SU-DHL-6 (cell line): ENCODE measurements at regions not wholly inside any gene's neighbourhood (a gene's known extent, or its start where the extent isn't known, plus 50 kb on each side); places are given as distances from the start of the nearest gene placed in this dataset.

Source experiments
- H2AFZ ChIP-seq: fragments of 200-600 bp; sonication (generic); 2 replicates; pipeline ENCODE4 v1.6.1; 2014; ENCODE audit warnings: low read depth, mild to moderate bottlenecking, moderate library complexity, mixed read lengths, antibody characterized with exemption, low read length; ENCODE audit not compliant: severe bottlenecking
- H3F3A ChIP-seq: fragments of 200-600 bp; shearing (Covaris generic); 2 replicates; pipeline ENCODE4 v1.6.0; 2016; ENCODE audit warnings: antibody characterized with exemption, mild to moderate bottlenecking; ENCODE audit not compliant: insufficient read depth
- H3K27ac ChIP-seq: fragments of 200-600 bp; sonication (generic); 2 replicates; pipeline ENCODE4 v1.5.1; 2016; ENCODE audit warnings: low read depth, mild to moderate bottlenecking, low read length, moderate library complexity, mixed read lengths
- H3K27me3 ChIP-seq: fragments of 200-600 bp; sonication (generic), shearing (Covaris generic); 2 replicates; pipeline ENCODE4 v1.6.0; 2014; ENCODE audit warnings: mild to moderate bottlenecking, low read length
- H3K36me3 ChIP-seq: fragments of 200-600 bp; sonication (generic); 2 replicates; pipeline ENCODE4 v1.6.1; 2014; ENCODE audit warnings: mild to moderate bottlenecking, low read length, mixed read lengths
- H3K4me2 ChIP-seq: fragments of 300-600, 200-600 bp; shearing (Covaris generic), sonication (generic); 2 replicates; pipeline ENCODE4 v1.6.0; 2014; ENCODE audit warnings: low read length, low read depth, mild to moderate bottlenecking; ENCODE audit not compliant: poor library complexity, severe bottlenecking
- H3K4me3 ChIP-seq: fragments of 200-600 bp; sonication (generic); 2 replicates; pipeline ENCODE4 v1.5.1; 2014; ENCODE audit warnings: antibody characterized with exemption, low read length, mild to moderate bottlenecking, mixed read lengths; ENCODE audit not compliant: insufficient read depth, poor library complexity, severe bottlenecking
- H3K79me2 ChIP-seq: fragments of 200-600 bp; sonication (generic); 2 replicates; pipeline ENCODE4 v1.6.1; 2014; ENCODE audit warnings: mild to moderate bottlenecking, low read length, moderate library complexity; ENCODE audit not compliant: insufficient read depth
- H3K9ac ChIP-seq: fragments of 200-600 bp; sonication (generic); 2 replicates; pipeline ENCODE4 v1.7.0; 2014; ENCODE audit warnings: mild to moderate bottlenecking, low read length
- H3K9me2 ChIP-seq: fragments of 200-600 bp; sonication (generic); replicated peaks from 2 replicates; pipeline ENCODE4 v1.6.1; 2014; ENCODE audit warnings: low read length; ENCODE audit not compliant: insufficient read depth
- H3K9me3 ChIP-seq: fragments of 200-600 bp; sonication (generic); 2 replicates; pipeline ENCODE4 v1.6.1; 2014; ENCODE audit warnings: low read length, mixed read lengths; ENCODE audit not compliant: insufficient read depth
- H4K20me1 ChIP-seq: fragments of 200-600 bp; sonication (generic); 2 replicates; pipeline ENCODE4 v1.6.1; 2014; ENCODE audit warnings: low read depth, mild to moderate bottlenecking, antibody characterized with exemption, low read length, moderate library complexity, mixed read lengths
- EZH2phosphoT487 ChIP-seq: fragments of 200-600 bp; sonication (generic), shearing (Covaris generic); conservative IDR thresholded peaks from 2 replicates; pipeline ENCODE4 v1.6.1; 2018; ENCODE audit warnings: mild to moderate bottlenecking, antibody characterized with exemption, low read length, moderate library complexity, mixed read lengths
- TF ChIP-seq, protein P1 (sequence below): fragments of 200-600 bp; sonication (generic); IDR thresholded peaks from one replicate; pipeline ENCODE4 v1.5.1; 2017; ENCODE audit warnings: antibody characterized with exemption, mild to moderate bottlenecking, low read length, moderate library complexity; ENCODE audit not compliant: insufficient read depth, poor library complexity, severe bottlenecking

DNA sequence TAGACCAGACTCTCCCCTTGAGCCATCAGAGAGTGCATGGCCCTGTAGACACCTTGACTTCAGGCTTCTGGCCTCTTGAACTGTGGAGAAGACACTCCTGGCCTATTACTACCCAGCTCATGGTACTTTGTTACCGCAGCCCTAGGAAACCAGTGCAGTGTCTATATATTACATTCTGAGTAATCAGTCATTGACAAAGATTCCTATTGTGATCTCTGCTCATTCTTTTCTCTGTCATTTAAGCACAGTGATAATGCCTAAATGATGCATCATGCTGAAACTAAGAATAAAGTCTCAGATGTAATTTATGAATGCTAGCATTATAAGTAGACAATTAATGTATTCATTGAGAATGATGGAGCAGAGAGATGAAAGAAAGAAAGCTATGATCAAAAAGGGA lies 603.5 kb downstream of the SOCS6 start:
- H3K4me3 ChIP-seq: no peak overlapping the region
- H4K20me1 ChIP-seq: no peaks in the 10 kb centered on the region
- TF ChIP-seq EZH2phosphoT487: no peak
- TF ChIP-seq, protein P1, sequence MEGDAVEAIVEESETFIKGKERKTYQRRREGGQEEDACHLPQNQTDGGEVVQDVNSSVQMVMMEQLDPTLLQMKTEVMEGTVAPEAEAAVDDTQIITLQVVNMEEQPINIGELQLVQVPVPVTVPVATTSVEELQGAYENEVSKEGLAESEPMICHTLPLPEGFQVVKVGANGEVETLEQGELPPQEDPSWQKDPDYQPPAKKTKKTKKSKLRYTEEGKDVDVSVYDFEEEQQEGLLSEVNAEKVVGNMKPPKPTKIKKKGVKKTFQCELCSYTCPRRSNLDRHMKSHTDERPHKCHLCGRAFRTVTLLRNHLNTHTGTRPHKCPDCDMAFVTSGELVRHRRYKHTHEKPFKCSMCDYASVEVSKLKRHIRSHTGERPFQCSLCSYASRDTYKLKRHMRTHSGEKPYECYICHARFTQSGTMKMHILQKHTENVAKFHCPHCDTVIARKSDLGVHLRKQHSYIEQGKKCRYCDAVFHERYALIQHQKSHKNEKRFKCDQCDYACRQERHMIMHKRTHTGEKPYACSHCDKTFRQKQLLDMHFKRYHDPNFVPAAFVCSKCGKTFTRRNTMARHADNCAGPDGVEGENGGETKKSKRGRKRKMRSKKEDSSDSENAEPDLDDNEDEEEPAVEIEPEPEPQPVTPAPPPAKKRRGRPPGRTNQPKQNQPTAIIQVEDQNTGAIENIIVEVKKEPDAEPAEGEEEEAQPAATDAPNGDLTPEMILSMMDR: no peak

DNA sequence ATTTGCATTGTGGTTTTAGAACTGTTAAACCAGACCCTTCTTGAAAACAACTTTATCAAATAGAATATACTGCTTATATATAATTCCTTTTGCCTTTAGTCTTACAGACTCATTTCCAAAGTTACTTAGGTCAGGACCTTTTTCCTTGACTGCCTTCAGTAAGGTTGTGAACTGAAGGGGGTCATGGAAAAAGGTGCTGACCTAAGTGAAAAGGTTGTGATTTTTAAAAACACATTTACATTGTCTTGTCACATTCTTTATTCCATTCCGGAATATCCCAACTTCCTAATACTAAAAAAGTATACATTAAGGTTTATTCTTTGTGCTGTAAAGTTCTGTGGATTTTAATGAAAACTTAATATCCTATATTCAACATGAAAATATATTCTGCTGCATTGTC lies 581.4 kb downstream of the SOCS6 start:
- H3K9ac ChIP-seq: no peak overlapping the region
- no peak for TF ChIP-seq EZH2phosphoT487
- TF ChIP-seq, protein P1: no peak
- no peaks in the 10 kb centered on the region for H3K27me3 ChIP-seq
- H3K4me3 ChIP-seq: no peak overlapping the region
- H3K9me2 ChIP-seq: no peaks in the 10 kb centered on the region
- H3K9me3 ChIP-seq: no peaks in the 10 kb centered on the region
- no peaks in the 10 kb centered on the region for H3K79me2 ChIP-seq
- H3F3A ChIP-seq: no peaks in the 10 kb centered on the region
- no peaks in the 10 kb centered on the region for H3K36me3 ChIP-seq
- no peaks in the 10 kb centered on the region for H4K20me1 ChIP-seq
- H3K4me2 ChIP-seq: no peak overlapping the region
- H3K27ac ChIP-seq: no peak overlapping the region
- H2AFZ ChIP-seq: no peak overlapping the region

More for the DNA sequence above, 603.5 kb downstream of the SOCS6 start:
- Histone ChIP-seq H3K79me2 (no peaks in the 10 kb centered on the region), H3K9me2 (no peaks in the 10 kb centered on the region), H3K27ac (no peak overlapping the region), H3K36me3 (no peaks in the 10 kb centered on the region), H3K27me3 (no peaks in the 10 kb centered on the region), H2AFZ (no peak overlapping the region), H3K4me2 (no peak overlapping the region), H3K9ac (no peak overlapping the region), H3K9me3 (no peaks in the 10 kb centered on the region), H3F3A (no peaks in the 10 kb centered on the region)

DNA sequence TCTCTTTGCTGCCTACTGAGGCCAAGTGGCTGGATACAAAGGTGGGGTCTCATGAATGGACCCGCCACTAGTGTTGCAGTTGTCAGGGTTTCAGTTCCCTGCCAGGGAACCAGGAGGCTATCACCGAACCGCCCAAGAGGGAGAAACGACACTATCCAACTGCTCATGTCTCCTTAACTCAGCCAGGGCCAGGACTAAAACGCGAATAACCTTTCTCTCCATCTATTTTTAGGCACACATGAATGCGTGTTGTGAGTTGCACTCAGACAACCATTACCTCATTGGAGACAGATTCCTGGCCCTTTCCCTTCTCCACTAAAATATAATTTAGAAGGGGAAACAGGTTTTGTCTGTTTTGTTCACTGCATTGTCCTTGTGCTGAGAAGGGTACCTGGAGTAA lies 559.5 kb downstream of the SOCS6 start:
- Histone ChIP-seq H3K79me2 (no peaks in the 10 kb centered on the region), H3K27ac (no peak overlapping the region), H3K4me2 (no peak overlapping the region), H3K9me2 (no peaks in the 10 kb centered on the region), H3K9me3 (no peaks in the 10 kb centered on the region), H3K36me3 (no peaks in the 10 kb centered on the region), H2AFZ (no peak overlapping the region), H3K9ac (no peak overlapping the region), H3K27me3 (no peaks in the 10 kb centered on the region), H3F3A (no peaks in the 10 kb centered on the region), H3K4me3 (no peak overlapping the region), H4K20me1 (no peaks in the 10 kb centered on the region)
- no peak for TF ChIP-seq EZH2phosphoT487
- TF ChIP-seq, protein P1: no peak

DNA sequence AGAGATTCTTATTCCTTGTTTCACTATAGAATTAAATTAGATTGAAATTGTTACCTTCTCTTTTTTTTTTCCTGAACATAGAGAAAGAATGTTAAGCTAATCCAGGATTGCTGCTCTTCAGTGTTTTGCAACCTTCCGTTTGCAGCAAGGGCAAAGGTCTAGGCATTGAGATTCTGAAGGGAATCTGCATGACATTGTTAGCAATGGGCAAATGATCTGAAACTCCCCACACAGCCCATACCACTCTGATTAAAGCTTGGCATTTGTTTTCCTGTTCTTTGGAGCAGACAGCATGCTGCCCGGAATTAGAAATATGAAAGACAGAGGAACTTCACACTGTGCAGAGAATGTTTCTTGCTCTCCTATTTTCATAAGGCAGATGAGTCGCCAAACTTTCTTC lies 551.8 kb downstream of the SOCS6 start:
- Histone ChIP-seq H2AFZ (no peak overlapping the region), H3K4me2 (no peak overlapping the region), H3F3A (no peaks in the 10 kb centered on the region), H4K20me1 (no peaks in the 10 kb centered on the region), H3K27me3 (no peaks in the 10 kb centered on the region), H3K79me2 (no peaks in the 10 kb centered on the region), H3K9ac (no peak overlapping the region), H3K9me3 (no peaks in the 10 kb centered on the region), H3K36me3 (no peaks in the 10 kb centered on the region), H3K4me3 (no peak overlapping the region), H3K9me2 (no peaks in the 10 kb centered on the region), H3K27ac (no peak overlapping the region)
- TF ChIP-seq, protein P1: no peak
- TF ChIP-seq EZH2phosphoT487: no peak
